GM12878 (cell line): ENCODE measurements at regions not wholly inside any gene's neighbourhood (a gene's known extent, or its start where the extent isn't known, plus 50 kb on each side); places are given as distances from the start of the nearest gene placed in this dataset.

Experiments
- ATAC-seq: fragments of 200-7000 bp; cut with Tn5 transposase; 3 replicates; pipeline ENCODE4 v1.9.1; 2020; ENCODE audit warnings: mild to moderate bottlenecking, moderate library complexity
- BruUV-seq: library from RNA; stranded (reverse); fragments of 400-500 nt; replicated peaks from 2 replicates; lab custom pipeline; 2021; lab: Mats Ljungman, UMichigan
- CTCF ChIA-PET: fragments of 300-600 bp; sonication (Branson Sonifier 250); formaldehyde crosslinking; extraction: SDS; loops from one replicate; lab custom pipeline; 2021; ENCODE audit warnings: inconsistent platforms; lab: Yijun Ruan, JAX
- POLR2A ChIA-PET: fragments of 350-600 bp; formaldehyde crosslinking; extraction: SDS; loops from one replicate; lab custom pipeline; 2021; ENCODE audit warnings: inconsistent platforms; lab: Charles Lee
- RAD21 ChIA-PET: fragments of 300-600 bp; sonication (Branson Sonifier 250); formaldehyde crosslinking; loops from one replicate; lab custom pipeline; 2023; ENCODE audit warnings: antibody characterized with exemption; ENCODE audit not compliant: unreplicated experiment; lab: Charles Lee
- SMC1A ChIA-PET: fragments of 300-600 bp; sonication (Branson Sonifier 250); formaldehyde crosslinking; loops from one replicate; lab custom pipeline; 2023; ENCODE audit not compliant: unreplicated experiment, uncharacterized antibody; lab: Charles Lee
- DNase-seq: peaks from one replicate; pipeline ENCODE4 v3.0.0-alpha.2; 2011; ENCODE audit warnings: low read depth, low spot score
- FAIRE-seq: peaks from 3 replicates; lab custom pipeline; 2011; peaks lifted over from hg19 to GRCh38; lab: Jason Lieb, UNC
- H2AFZ ChIP-seq: 2 replicates; pipeline ENCODE4 v1.6.0; 2011; ENCODE audit warnings: low read depth, low read length, control low read depth; ENCODE audit not compliant: control insufficient read depth
- H3K27ac ChIP-seq: 2 replicates; pipeline ENCODE4 v1.5.1; 2011; ENCODE audit warnings: control low read depth; ENCODE audit not compliant: control insufficient read depth, insufficient read depth
- H3K27me3 ChIP-seq, 2 experiments: replicated peaks in 1 of 2; 2 replicates each; pipeline versions ENCODE4 v1.6.0 to v1.6.1; 2011; ENCODE audit warnings: low read length in 1 of 2; ENCODE audit not compliant: control insufficient read depth in 2 of 2, insufficient read depth in 2 of 2
- H3K36me3 ChIP-seq, 2 experiments: 2 replicates each; pipeline ENCODE4 v1.5.1; 2011; ENCODE audit warnings: low read length in 1 of 2; ENCODE audit not compliant: control insufficient read depth in 2 of 2, insufficient read depth in 2 of 2
- H3K4me1 ChIP-seq: 2 replicates; pipeline ENCODE4 v1.6.1; 2011; ENCODE audit warnings: mild to moderate bottlenecking, low read length, moderate library complexity, mixed read lengths; ENCODE audit not compliant: control insufficient read depth, insufficient read depth
- H3K4me2 ChIP-seq: 2 replicates; pipeline ENCODE4 v1.6.0; 2011; ENCODE audit warnings: control low read depth; ENCODE audit not compliant: control insufficient read depth, insufficient read depth
- H3K4me3 ChIP-seq: fragments of 200-600 bp; sonication (generic); 2 replicates; pipeline ENCODE4 v1.5.1; 2016
- H3K79me2 ChIP-seq: 2 replicates; pipeline ENCODE4 v1.6.0; 2011; ENCODE audit warnings: low read length; ENCODE audit not compliant: control insufficient read depth, insufficient read depth
- H3K9ac ChIP-seq: 2 replicates; pipeline ENCODE4 v1.8.0; 2011; ENCODE audit warnings: low read length, control low read depth, mixed read lengths; ENCODE audit not compliant: control insufficient read depth, insufficient read depth
- H3K9me3 ChIP-seq: replicated peaks from 3 replicates; pipeline ENCODE4 v1.5.1; 2011; ENCODE audit warnings: mild to moderate bottlenecking, low read length; ENCODE audit not compliant: control insufficient read depth, insufficient read depth
- H4K20me1 ChIP-seq: 2 replicates; pipeline ENCODE4 v1.6.0; 2011; ENCODE audit not compliant: control insufficient read depth, insufficient read depth
- BCLAF1 ChIP-seq: fragments of 450-650 bp; IDR thresholded peaks from 2 replicates; pipeline ENCODE4 v1.6.1; 2017; ENCODE audit warnings: antibody characterized with exemption, mild to moderate bottlenecking, moderate library complexity
- BRCA1 ChIP-seq: IDR thresholded peaks from 2 replicates; pipeline ENCODE4 v1.6.1; 2011; ENCODE audit warnings: low read depth, low read length, improper control_type of control experiment
- CHD4 ChIP-seq: fragments of 200-600 bp; sonication (generic); IDR thresholded peaks from 2 replicates; pipeline ENCODE4 v1.6.1; 2016; ENCODE audit warnings: mild to moderate bottlenecking
- ETV6 ChIP-seq, 2 experiments: fragments of 450-650 bp in 1 of 2; IDR thresholded peaks in 1 of 2; conservative IDR thresholded peaks in 1 of 2; 2 replicates each; pipeline ENCODE4 v1.6.1; 2014; ENCODE audit warnings: antibody characterized with exemption in 1 of 2, borderline replicate concordance in 1 of 2, low read depth in 1 of 2, mild to moderate bottlenecking in 1 of 2, moderate library complexity in 1 of 2
- GATAD2B ChIP-seq: fragments of 450-650 bp; conservative IDR thresholded peaks from 2 replicates; pipeline ENCODE4 v1.6.1; 2017; ENCODE audit warnings: low read depth, mild to moderate bottlenecking, moderate library complexity
- LARP7 ChIP-seq: fragments of 450-650 bp; IDR thresholded peaks from 2 replicates; pipeline ENCODE4 v1.6.1; 2017; ENCODE audit warnings: mild to moderate bottlenecking
- MAX ChIP-seq: IDR thresholded peaks from 2 replicates; pipeline ENCODE4 v1.6.1; 2012; ENCODE audit warnings: low read depth, low read length, improper control_type of control experiment
- PKNOX1 ChIP-seq: fragments of 450-650 bp; IDR thresholded peaks from 2 replicates; pipeline ENCODE4 v1.6.1; 2016; ENCODE audit warnings: mild to moderate bottlenecking
- POLR2A ChIP-seq: IDR thresholded peaks from 2 replicates; pipeline ENCODE4 v1.6.1; 2011; ENCODE audit warnings: low read depth, mild to moderate bottlenecking, low read length
- POU2F2 ChIP-seq: IDR thresholded peaks from 3 replicates; pipeline ENCODE4 v1.6.1; 2011; ENCODE audit warnings: low read depth, mild to moderate bottlenecking, low read length, borderline replicate concordance
- SMAD1 ChIP-seq: fragments of 450-650 bp; IDR thresholded peaks from 2 replicates; pipeline ENCODE4 v1.6.1; 2018; ENCODE audit warnings: mild to moderate bottlenecking, low read depth; ENCODE audit not compliant: partially characterized antibody
- SMARCA5 ChIP-seq: fragments of 450-650 bp; IDR thresholded peaks from 2 replicates; pipeline ENCODE4 v1.6.1; 2017; ENCODE audit warnings: mild to moderate bottlenecking
- STAT1 ChIP-seq: fragments of 450-650 bp; conservative IDR thresholded peaks from 2 replicates; pipeline ENCODE4 v1.6.1; 2014; ENCODE audit warnings: antibody characterized with exemption, mild to moderate bottlenecking
- YY1 ChIP-seq: IDR thresholded peaks from 2 replicates; pipeline ENCODE4 v1.6.1; 2011; ENCODE audit warnings: low read depth, mild to moderate bottlenecking, low read length
- ZNF207 ChIP-seq: fragments of 450-650 bp; IDR thresholded peaks from 2 replicates; pipeline ENCODE4 v1.6.1; 2014; ENCODE audit warnings: antibody characterized with exemption, mild to moderate bottlenecking, borderline replicate concordance
- ZNF622 ChIP-seq: fragments of 450-650 bp; IDR thresholded peaks from 2 replicates; pipeline ENCODE4 v1.6.1; 2017; ENCODE audit warnings: mild to moderate bottlenecking, inconsistent platforms
- ZZZ3 ChIP-seq: IDR thresholded peaks from 2 replicates; pipeline ENCODE4 v1.6.1; 2011; ENCODE audit warnings: low read depth; ENCODE audit not compliant: control insufficient read depth, insufficient read length
- WGBS: methylation state at CpG from one replicate; pipeline ENCODE4 v1.1.6; 2016; ENCODE audit warnings: low lambda C conversion rate; ENCODE audit not compliant: insufficient replicate concordance, insufficient coverage; ENCODE audit errors: missing lambda C conversion rate; 5-methylcytosine and 5-hydroxymethylcytosine counted together
- in situ Hi-C: fragments of 300-500 bp; cut with MboI; formaldehyde crosslinking; loops from 9 replicates; pipeline ENCODE4 v1.14.3; 2018; ENCODE audit warnings: mixed read lengths
- intact Hi-C: fragments of 100-400 bp; cut with micrococcal nuclease; formaldehyde crosslinking; loops from one replicate; pipeline ENCODE4 v1.14.2; 2022; ENCODE audit not compliant: unreplicated experiment
- TF ChIP-seq, protein P1 (sequence below): IDR thresholded peaks from 2 replicates; pipeline ENCODE4 v1.6.1; 2012; ENCODE audit warnings: low read depth, low read length, improper control_type of control experiment
- TF ChIP-seq, protein P2 (sequence below): IDR thresholded peaks from 2 replicates; pipeline ENCODE4 v1.6.1; 2011; ENCODE audit warnings: low read depth, mild to moderate bottlenecking, low read length, moderate library complexity, borderline replicate concordance; ENCODE audit errors: extremely low read depth

DNA sequence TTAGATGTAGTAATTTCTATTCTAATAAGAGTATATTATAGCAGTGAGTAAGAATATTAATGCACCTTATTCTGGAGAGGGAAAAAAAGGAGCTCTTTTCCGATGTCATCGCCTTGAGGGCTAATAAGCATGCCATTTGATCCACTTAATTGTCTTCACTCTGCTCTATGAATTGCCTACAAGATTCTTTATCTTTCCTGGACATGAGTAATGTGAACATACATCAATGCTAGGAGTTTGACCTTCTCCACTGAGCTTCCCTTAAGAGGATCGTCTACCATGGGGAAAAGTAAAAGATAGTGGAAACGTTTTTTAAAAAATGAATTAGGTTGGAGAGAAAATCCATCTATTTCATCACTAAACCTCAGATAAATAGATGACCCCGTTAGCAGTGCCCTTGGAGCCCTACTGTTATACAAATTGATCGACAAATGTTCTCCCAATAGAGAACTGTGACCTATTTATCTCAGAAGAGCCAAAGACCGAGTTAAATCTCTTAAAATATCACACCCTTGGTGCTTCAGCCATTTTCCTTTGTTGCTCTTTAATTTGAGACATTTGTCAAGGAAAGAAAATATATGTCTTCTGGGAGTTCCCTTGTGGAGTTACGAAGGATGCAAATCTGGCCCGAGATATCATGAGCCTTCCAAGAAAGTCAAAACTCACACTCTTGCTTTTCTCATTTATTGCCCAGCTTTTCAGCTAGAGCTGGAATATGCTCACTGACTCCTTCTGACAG, 898.5 kb downstream of the KCNJ2 start:
- no peak for ATAC-seq
- no peaks in the 10 kb centered on the region for H3K79me2 ChIP-seq
- no peak overlapping the region for H3K9ac ChIP-seq
- DNase-seq = no peak
- no peak for TF ChIP-seq ETV6 (conservative IDR thresholded peaks at IDR 0.05 in 1 of 2, IDR thresholded peaks at IDR 0.05 in 1 of 2; ENCODE audit: borderline replicate concordance in 1 of 2, low read depth in 1 of 2)
- TF ChIP-seq LARP7 = no peak
- TF ChIP-seq STAT1 = no peak
- TF ChIP-seq, protein P1, sequence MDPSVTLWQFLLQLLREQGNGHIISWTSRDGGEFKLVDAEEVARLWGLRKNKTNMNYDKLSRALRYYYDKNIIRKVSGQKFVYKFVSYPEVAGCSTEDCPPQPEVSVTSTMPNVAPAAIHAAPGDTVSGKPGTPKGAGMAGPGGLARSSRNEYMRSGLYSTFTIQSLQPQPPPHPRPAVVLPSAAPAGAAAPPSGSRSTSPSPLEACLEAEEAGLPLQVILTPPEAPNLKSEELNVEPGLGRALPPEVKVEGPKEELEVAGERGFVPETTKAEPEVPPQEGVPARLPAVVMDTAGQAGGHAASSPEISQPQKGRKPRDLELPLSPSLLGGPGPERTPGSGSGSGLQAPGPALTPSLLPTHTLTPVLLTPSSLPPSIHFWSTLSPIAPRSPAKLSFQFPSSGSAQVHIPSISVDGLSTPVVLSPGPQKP = no peak
- no peak for TF ChIP-seq MAX
- TF ChIP-seq ZZZ3 = no peak
- no peak for TF ChIP-seq PKNOX1
- TF ChIP-seq POLR2A = no peak
- no peak for TF ChIP-seq BCLAF1
- TF ChIP-seq GATAD2B = no peak
- TF ChIP-seq SMARCA5 = no peak
- TF ChIP-seq BRCA1 = no peak
- TF ChIP-seq CHD4 = no peak
- TF ChIP-seq ZNF207 = no peak
- no peak for TF ChIP-seq YY1
- TF ChIP-seq SMAD1 = no peak
- no peak for TF ChIP-seq POU2F2
- no peak for TF ChIP-seq ZNF622
- TF ChIP-seq, protein P2, sequence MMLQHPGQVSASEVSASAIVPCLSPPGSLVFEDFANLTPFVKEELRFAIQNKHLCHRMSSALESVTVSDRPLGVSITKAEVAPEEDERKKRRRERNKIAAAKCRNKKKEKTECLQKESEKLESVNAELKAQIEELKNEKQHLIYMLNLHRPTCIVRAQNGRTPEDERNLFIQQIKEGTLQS = no peak
- TF ChIP-seq, all 136 proteins: peak for 0
- Histone ChIP-seq H2AFZ (no peak overlapping the region), H3K36me3 (no peaks in the 10 kb centered on the region), H4K20me1 (no peaks in the 10 kb centered on the region), H3K4me3 (no peak overlapping the region), H3K4me2 (no peak overlapping the region), H3K27me3 (no peaks in the 10 kb centered on the region), H3K9me3 (no peaks in the 10 kb centered on the region), H3K4me1 (no peaks in the 10 kb centered on the region), H3K27ac (no peak overlapping the region)
- WGBS = 24% methylated on average over 9 of the region's 9 CpGs
- FAIRE-seq = no peak
- no TSS peak for BruUV-seq
- ChIA-PET RAD21 (no interaction called here), SMC1A (no interaction called here), CTCF (interaction anchor here (0.8 kb wide), 1 partner anchor 13 kb away, joined by 3 read pairs; no protein-coding TSS in a partner anchor), POLR2A (no interaction called here)
- intact Hi-C loops (no loop called here), in situ Hi-C loops (no loop called here)
